ENCODE measurements at regions not wholly inside any gene's neighbourhood (a gene's known extent, or its start where the extent isn't known, plus 50 kb on each side); places are given as distances from the start of the nearest gene placed in this dataset.

DNA sequence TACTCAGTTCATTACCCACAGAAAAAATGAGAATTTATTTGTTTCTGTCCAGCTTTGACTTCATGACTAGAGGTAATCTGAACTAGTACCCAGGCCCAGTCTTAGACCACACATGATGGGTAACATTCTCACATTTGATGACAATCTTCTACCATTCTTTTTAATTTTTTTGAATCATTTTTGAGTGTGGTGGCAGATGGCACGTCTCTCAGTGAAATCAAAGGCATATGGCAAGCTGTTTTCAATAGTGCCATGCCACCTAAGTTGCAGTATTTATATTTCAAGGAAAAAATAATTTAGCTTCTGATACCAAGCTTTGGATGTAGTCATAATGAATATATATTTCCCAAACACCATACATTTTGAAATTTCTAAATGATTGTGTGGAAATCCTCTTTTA is 88.8 kb upstream of the HS3ST5 start:
- ChIA-PET SMC1A (ENCODE audit: uncharacterized antibody, unreplicated experiment) (no interaction called here), CTCF (no interaction called here), POLR2A (no interaction called here), RAD21 (ENCODE audit: unreplicated experiment) (no interaction called here)
- Histone ChIP-seq H3K9me3 (replicated peaks; ENCODE audit: control insufficient read depth, insufficient read depth, low read length) (no peaks in the 10 kb centered on the region), H4K20me1 (ENCODE audit: control insufficient read depth, insufficient read depth) (no peaks in the 10 kb centered on the region), H3K27me3 (replicated peaks in 1 of 2; ENCODE audit: control insufficient read depth in 2 of 2, insufficient read depth in 2 of 2, low read length in 1 of 2) (no peaks in the 10 kb centered on the region), H3K4me1 (ENCODE audit: control insufficient read depth, insufficient read depth, low read length) (no peaks in the 10 kb centered on the region), H3K4me3 (no peak overlapping the region), H3K27ac (ENCODE audit: control insufficient read depth, insufficient read depth) (no peak overlapping the region), H2AFZ (ENCODE audit: control insufficient read depth, low read depth, low read length) (no peak overlapping the region), H3K4me2 (ENCODE audit: control insufficient read depth, insufficient read depth) (no peak overlapping the region), H3K9ac (ENCODE audit: control insufficient read depth, insufficient read depth, low read length) (no peak overlapping the region), H3K79me2 (ENCODE audit: control insufficient read depth, insufficient read depth, low read length) (no peaks in the 10 kb centered on the region), H3K36me3 (ENCODE audit: control insufficient read depth in 2 of 2, insufficient read depth in 2 of 2, low read length in 1 of 2) (no peaks in the 10 kb centered on the region)
- DNase-seq (ENCODE audit: low read depth, low spot score) (no peak), FAIRE-seq (no peak), ATAC-seq (no peak)
- no peak for TF ChIP-seq NR2C2 (IDR thresholded peaks at IDR 0.05; ENCODE audit: borderline replicate concordance, control insufficient read depth, insufficient read length, low read depth)
- TF ChIP-seq NRF1 (conservative IDR thresholded peaks at IDR 0.05; ENCODE audit: low read depth, low read length) = no peak
- TF ChIP-seq HDAC6 (IDR thresholded peaks at IDR 0.05; ENCODE audit: unreplicated experiment) = no peak
- no TSS peak for BruUV-seq (replicated peaks)
- intact Hi-C loops (cut with micrococcal nuclease; ENCODE audit: unreplicated experiment) (no loop called here), in situ Hi-C loops (cut with MboI) (no loop called here)
- 10% methylated on average over 1 of the region's 1 CpG for WGBS (ENCODE audit: insufficient coverage, insufficient replicate concordance, low lambda C conversion rate, missing lambda C conversion rate)

DNA sequence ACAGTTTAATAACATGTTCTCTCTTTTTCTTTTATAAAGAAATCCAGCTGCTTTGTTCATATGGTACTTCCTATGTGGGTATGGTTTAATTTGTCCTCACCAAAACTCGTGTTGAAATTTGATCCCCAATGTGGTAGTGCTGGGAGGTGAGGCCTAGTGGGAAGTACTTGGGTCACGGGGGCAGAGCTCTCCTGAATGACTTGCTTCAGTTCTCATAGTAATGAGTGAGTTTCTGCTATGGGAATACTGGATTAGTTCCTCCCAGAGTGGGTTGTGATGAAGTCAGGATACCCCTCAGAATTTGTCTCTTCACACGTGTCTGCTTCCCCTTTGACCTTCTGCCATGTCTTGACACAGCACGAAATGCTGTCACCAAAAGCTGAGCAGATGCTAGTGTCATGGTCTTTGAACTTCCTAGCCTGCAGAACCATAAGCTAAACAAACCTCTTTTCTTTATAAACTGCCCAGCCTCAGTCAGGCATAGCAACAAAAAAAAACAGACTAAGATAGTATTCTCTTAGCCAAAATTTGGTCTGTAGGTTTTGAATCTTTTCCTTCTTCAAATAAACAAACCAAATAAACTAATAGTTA is 87.8 kb upstream of the HS3ST5 start:
- no peaks in the 10 kb centered on the region for H3K9me3 ChIP-seq (replicated peaks; ENCODE audit: control insufficient read depth, insufficient read depth, low read length)
- no TSS peak for BruUV-seq (replicated peaks)
- no peaks in the 10 kb centered on the region for H3K36me3 ChIP-seq (ENCODE audit: control insufficient read depth in 2 of 2, insufficient read depth in 2 of 2, low read length in 1 of 2)
- ChIA-PET RAD21 (ENCODE audit: unreplicated experiment) (no interaction called here), SMC1A (ENCODE audit: uncharacterized antibody, unreplicated experiment) (interaction anchor here (1.1 kb wide), 1 partner anchor 20 kb away, joined by 3 read pairs; no protein-coding TSS in a partner anchor), POLR2A (no interaction called here), CTCF (no interaction called here)
- intact Hi-C loops (cut with micrococcal nuclease; ENCODE audit: unreplicated experiment) (no loop called here), in situ Hi-C loops (cut with MboI) (no loop called here)
- H3K9ac ChIP-seq (ENCODE audit: control insufficient read depth, insufficient read depth, low read length) = no peak overlapping the region
- no peak overlapping the region for H2AFZ ChIP-seq (ENCODE audit: control insufficient read depth, low read depth, low read length)
- TF ChIP-seq PML (IDR thresholded peaks at IDR 0.05; ENCODE audit: low read length) (no peak), FOXM1 (IDR thresholded peaks at IDR 0.05; ENCODE audit: low read depth, low read length) (no peak), MTA2 (IDR thresholded peaks at IDR 0.05; ENCODE audit: low read depth) (no peak), HDGF (IDR thresholded peaks at IDR 0.05) (no peak), GABPA (IDR thresholded peaks at IDR 0.05; ENCODE audit: low read depth) (no peak), POU2F2 (IDR thresholded peaks at IDR 0.05; ENCODE audit: borderline replicate concordance, low read depth, low read length) (no peak)
- TF ChIP-seq, protein P1, sequence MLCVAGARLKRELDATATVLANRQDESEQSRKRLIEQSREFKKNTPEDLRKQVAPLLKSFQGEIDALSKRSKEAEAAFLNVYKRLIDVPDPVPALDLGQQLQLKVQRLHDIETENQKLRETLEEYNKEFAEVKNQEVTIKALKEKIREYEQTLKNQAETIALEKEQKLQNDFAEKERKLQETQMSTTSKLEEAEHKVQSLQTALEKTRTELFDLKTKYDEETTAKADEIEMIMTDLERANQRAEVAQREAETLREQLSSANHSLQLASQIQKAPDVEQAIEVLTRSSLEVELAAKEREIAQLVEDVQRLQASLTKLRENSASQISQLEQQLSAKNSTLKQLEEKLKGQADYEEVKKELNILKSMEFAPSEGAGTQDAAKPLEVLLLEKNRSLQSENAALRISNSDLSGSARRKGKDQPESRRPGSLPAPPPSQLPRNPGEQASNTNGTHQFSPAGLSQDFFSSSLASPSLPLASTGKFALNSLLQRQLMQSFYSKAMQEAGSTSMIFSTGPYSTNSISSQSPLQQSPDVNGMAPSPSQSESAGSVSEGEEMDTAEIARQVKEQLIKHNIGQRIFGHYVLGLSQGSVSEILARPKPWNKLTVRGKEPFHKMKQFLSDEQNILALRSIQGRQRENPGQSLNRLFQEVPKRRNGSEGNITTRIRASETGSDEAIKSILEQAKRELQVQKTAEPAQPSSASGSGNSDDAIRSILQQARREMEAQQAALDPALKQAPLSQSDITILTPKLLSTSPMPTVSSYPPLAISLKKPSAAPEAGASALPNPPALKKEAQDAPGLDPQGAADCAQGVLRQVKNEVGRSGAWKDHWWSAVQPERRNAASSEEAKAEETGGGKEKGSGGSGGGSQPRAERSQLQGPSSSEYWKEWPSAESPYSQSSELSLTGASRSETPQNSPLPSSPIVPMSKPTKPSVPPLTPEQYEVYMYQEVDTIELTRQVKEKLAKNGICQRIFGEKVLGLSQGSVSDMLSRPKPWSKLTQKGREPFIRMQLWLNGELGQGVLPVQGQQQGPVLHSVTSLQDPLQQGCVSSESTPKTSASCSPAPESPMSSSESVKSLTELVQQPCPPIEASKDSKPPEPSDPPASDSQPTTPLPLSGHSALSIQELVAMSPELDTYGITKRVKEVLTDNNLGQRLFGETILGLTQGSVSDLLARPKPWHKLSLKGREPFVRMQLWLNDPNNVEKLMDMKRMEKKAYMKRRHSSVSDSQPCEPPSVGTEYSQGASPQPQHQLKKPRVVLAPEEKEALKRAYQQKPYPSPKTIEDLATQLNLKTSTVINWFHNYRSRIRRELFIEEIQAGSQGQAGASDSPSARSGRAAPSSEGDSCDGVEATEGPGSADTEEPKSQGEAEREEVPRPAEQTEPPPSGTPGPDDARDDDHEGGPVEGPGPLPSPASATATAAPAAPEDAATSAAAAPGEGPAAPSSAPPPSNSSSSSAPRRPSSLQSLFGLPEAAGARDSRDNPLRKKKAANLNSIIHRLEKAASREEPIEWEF (IDR thresholded peaks at IDR 0.05; ENCODE audit: insufficient replicate concordance, low read depth, low read length) = no peak
- DNase-seq (ENCODE audit: low read depth, low spot score) (no peak), FAIRE-seq (no peak), ATAC-seq (no peak)
- no peak overlapping the region for H3K4me2 ChIP-seq (ENCODE audit: control insufficient read depth, insufficient read depth)
- no peaks in the 10 kb centered on the region for H4K20me1 ChIP-seq (ENCODE audit: control insufficient read depth, insufficient read depth)
- no peaks in the 10 kb centered on the region for H3K4me1 ChIP-seq (ENCODE audit: control insufficient read depth, insufficient read depth, low read length)
- no peaks in the 10 kb centered on the region for H3K79me2 ChIP-seq (ENCODE audit: control insufficient read depth, insufficient read depth, low read length)
- no peak overlapping the region for H3K27ac ChIP-seq (ENCODE audit: control insufficient read depth, insufficient read depth)
- no peak overlapping the region for H3K4me3 ChIP-seq
- no peaks in the 10 kb centered on the region for H3K27me3 ChIP-seq (replicated peaks in 1 of 2; ENCODE audit: control insufficient read depth in 2 of 2, insufficient read depth in 2 of 2, low read length in 1 of 2)
- whole genome bisulfite sequencing (ENCODE audit: insufficient coverage, insufficient replicate concordance, low lambda C conversion rate, missing lambda C conversion rate) = 6% methylated on average over 4 of the region's 4 CpGs
